WTC11 (cell line): ENCODE measurements at regions not wholly inside any gene's neighbourhood (a gene's known extent, or its start where the extent isn't known, plus 50 kb on each side); places are given as distances from the start of the nearest gene placed in this dataset.

Experiments
- ATAC-seq: fragments of 200-7000 bp; cut with Tn5 transposase; 2 replicates; pipeline ENCODE4 v1.10.0; 2021; ENCODE audit warnings: mild to moderate bottlenecking, moderate library complexity
- CTCF ChIA-PET: fragments of 300-600 bp; sonication (Branson Sonifier 250); formaldehyde crosslinking; loops from one replicate; lab custom pipeline; 2021; ENCODE audit warnings: antibody characterized with exemption; lab: Charles Lee
- POLR2A ChIA-PET: fragments of 350-600 bp; sonication (Branson Sonifier 250); formaldehyde crosslinking; loops from one replicate; lab custom pipeline; 2021; ENCODE audit warnings: antibody characterized with exemption; lab: Charles Lee
- DNase-seq: peaks from one replicate; pipeline ENCODE4 v3.0.0; 2021; ENCODE audit warnings: low spot score
- H3K27ac Mint-ChIP-seq: 2 replicates; pipeline ENCODE4 v1.8.0; 2021; ENCODE audit warnings: mixed read lengths
- H3K27me3 Mint-ChIP-seq: 2 replicates; pipeline ENCODE4 v1.8.0; 2021; ENCODE audit warnings: low read depth, mild to moderate bottlenecking, moderate library complexity, mixed read lengths
- H3K36me3 Mint-ChIP-seq: 2 replicates; pipeline ENCODE4 v1.8.0; 2021; ENCODE audit warnings: mixed read lengths
- H3K4me1 Mint-ChIP-seq: 2 replicates; pipeline ENCODE4 v1.8.0; 2022; ENCODE audit warnings: mixed read lengths
- H3K4me3 Mint-ChIP-seq: 2 replicates; pipeline ENCODE4 v1.8.0; 2021; ENCODE audit warnings: mild to moderate bottlenecking, moderate library complexity, mixed read lengths
- H3K9me3 Mint-ChIP-seq: 2 replicates; pipeline ENCODE4 v1.8.0; 2021; ENCODE audit warnings: mixed read lengths
- ARID4B ChIP-seq: sonication (generic); formaldehyde crosslinking; IDR thresholded peaks from 2 replicates; pipeline ENCODE4 v1.8.0; 2023; ENCODE audit warnings: missing genetic modification reagents, mild to moderate bottlenecking, borderline replicate concordance
- ATF1 ChIP-seq: sonication (generic); formaldehyde crosslinking; IDR thresholded peaks from 2 replicates; pipeline ENCODE4 v1.8.1; 2023; ENCODE audit warnings: mild to moderate bottlenecking, moderate library complexity, missing genetic modification reagents
- CREB1 ChIP-seq: sonication (generic); formaldehyde crosslinking; IDR thresholded peaks from 2 replicates; pipeline ENCODE4 v1.8.0; 2023; ENCODE audit warnings: mild to moderate bottlenecking, missing genetic modification reagents
- E2F5 ChIP-seq: sonication (generic); formaldehyde crosslinking; IDR thresholded peaks from 2 replicates; pipeline ENCODE4 v1.8.1; 2022; ENCODE audit warnings: mild to moderate bottlenecking, moderate library complexity, missing genetic modification reagents
- ERG ChIP-seq: fragments of 250-450 bp; sonication (Bioruptor Pico); IDR thresholded peaks from 2 replicates; pipeline ENCODE4 v1.8.0; 2021; ENCODE audit warnings: mild to moderate bottlenecking
- ESRRA ChIP-seq: sonication (generic); formaldehyde crosslinking; IDR thresholded peaks from 2 replicates; pipeline ENCODE4 v1.8.1; 2022; ENCODE audit warnings: mild to moderate bottlenecking, missing genetic modification reagents, borderline replicate concordance
- ETV6 ChIP-seq: sonication (generic); formaldehyde crosslinking; IDR thresholded peaks from 2 replicates; pipeline ENCODE4 v1.8.1; 2022; ENCODE audit warnings: mild to moderate bottlenecking, missing genetic modification reagents
- GABPB1 ChIP-seq: sonication (generic); formaldehyde crosslinking; IDR thresholded peaks from 2 replicates; pipeline ENCODE4 v1.8.1; 2023; ENCODE audit warnings: mild to moderate bottlenecking, missing genetic modification reagents
- MXD4 ChIP-seq: fragments of 250-450 bp; sonication (Bioruptor Pico); IDR thresholded peaks from 2 replicates; pipeline ENCODE4 v1.8.0; 2021; ENCODE audit warnings: mild to moderate bottlenecking, moderate library complexity, borderline replicate concordance
- MYBL2 ChIP-seq: sonication (generic); formaldehyde crosslinking; IDR thresholded peaks from 2 replicates; pipeline ENCODE4 v1.8.1; 2023; ENCODE audit warnings: mild to moderate bottlenecking, moderate library complexity, missing genetic modification reagents
- NFE2L1 ChIP-seq: sonication (generic); formaldehyde crosslinking; IDR thresholded peaks from 2 replicates; pipeline ENCODE4 v1.8.1; 2023; ENCODE audit warnings: missing genetic modification reagents
- NFYB ChIP-seq: sonication (generic); formaldehyde crosslinking; conservative IDR thresholded peaks from 2 replicates; pipeline ENCODE4 v1.8.0; 2022; ENCODE audit warnings: low read depth, missing genetic modification reagents
- NR3C1 ChIP-seq: sonication (generic); formaldehyde crosslinking; conservative IDR thresholded peaks from 2 replicates; pipeline ENCODE4 v1.8.1; 2023; ENCODE audit warnings: low read depth, mild to moderate bottlenecking, missing genetic modification reagents
- OVOL2 ChIP-seq: fragments of 250-450 bp; sonication (Bioruptor Pico); IDR thresholded peaks from 2 replicates; pipeline ENCODE4 v1.9.0; 2021; ENCODE audit warnings: mild to moderate bottlenecking, borderline replicate concordance
- SOX15 ChIP-seq: fragments of 250-450 bp; sonication (Bioruptor Pico); IDR thresholded peaks from 2 replicates; pipeline ENCODE4 v1.9.0; 2021; ENCODE audit warnings: mild to moderate bottlenecking
- USF1 ChIP-seq: sonication (generic); formaldehyde crosslinking; IDR thresholded peaks from 2 replicates; pipeline ENCODE4 v1.8.0; 2022; ENCODE audit warnings: mild to moderate bottlenecking, missing genetic modification reagents
- ZMAT4 ChIP-seq: fragments of 250-450 bp; sonication (Bioruptor Pico); IDR thresholded peaks from 2 replicates; pipeline ENCODE4 v1.9.0; 2021; ENCODE audit warnings: mild to moderate bottlenecking
- ZNF232 ChIP-seq: sonication (generic); formaldehyde crosslinking; IDR thresholded peaks from 2 replicates; pipeline ENCODE4 v1.8.0; 2022; ENCODE audit warnings: mild to moderate bottlenecking, missing genetic modification reagents
- ZNF512 ChIP-seq: sonication (generic); formaldehyde crosslinking; IDR thresholded peaks from 2 replicates; pipeline ENCODE4 v1.8.1; 2022; ENCODE audit warnings: missing genetic modification reagents, borderline replicate concordance
- ZSCAN18 ChIP-seq: fragments of 250-450 bp; sonication (Bioruptor Pico); IDR thresholded peaks from 2 replicates; pipeline ENCODE4 v2.1.2; 2022; ENCODE audit warnings: mild to moderate bottlenecking, moderate library complexity

GRCh38 chr6:167464177-167464576, 139.3 kb downstream of the TTLL2 start:
- CTCF ChIA-PET = no interaction called here
- TF ChIP-seq ETV6 (CRISPR knock-in tag) (no peak), ARID4B (no peak), NFYB (CRISPR knock-in tag) (no peak), ZNF512 (no peak), MYBL2 (no peak), ZSCAN18 (CRISPR knock-in tag) (no peak), GABPB1 (CRISPR knock-in tag) (no peak)
- DNase-seq (no peak), ATAC-seq (no peak)
- H3K27ac Mint-ChIP-seq = peak overlapping the region; percentile 5; the same call in 1 of the 2 replicates
- H3K4me1 Mint-ChIP-seq = peaks cover 10% of the 10 kb centered on the region
- no peaks in the 10 kb centered on the region for H3K27me3 Mint-ChIP-seq
- POLR2A ChIA-PET = no interaction called here
- no peaks in the 10 kb centered on the region for H3K36me3 Mint-ChIP-seq
- H3K9me3 Mint-ChIP-seq = no peaks in the 10 kb centered on the region
- H3K4me3 Mint-ChIP-seq = no peak overlapping the region

GRCh38 chr6:167465482-167465881, 140.6 kb downstream of the TTLL2 start:
- Mint-ChIP-seq H3K4me1 (peaks cover 12% of the 10 kb centered on the region), H3K27me3 (no peaks in the 10 kb centered on the region), H3K4me3 (no peak overlapping the region), H3K9me3 (no peaks in the 10 kb centered on the region), H3K36me3 (no peaks in the 10 kb centered on the region), H3K27ac (no peak overlapping the region)
- CTCF ChIA-PET = no interaction called here
- ATAC-seq = no peak
- DNase-seq = no peak
- POLR2A ChIA-PET = no interaction called here
- TF ChIP-seq E2F5 (CRISPR knock-in tag) (no peak), OVOL2 (CRISPR knock-in tag) (no peak), ESRRA (CRISPR knock-in tag) (no peak), MXD4 (CRISPR knock-in tag) (no peak), SOX15 (no peak), ZMAT4 (CRISPR knock-in tag) (no peak), ATF1 (CRISPR knock-in tag) (no peak), NR3C1 (CRISPR knock-in tag) (no peak), ERG (CRISPR knock-in tag) (no peak), CREB1 (no peak), NFE2L1 (CRISPR knock-in tag) (no peak), ZSCAN18 (CRISPR knock-in tag) (no peak), ZNF232 (no peak), USF1 (CRISPR knock-in tag) (no peak)
